GM19193 (cell line): ENCODE measurements at regions not wholly inside any gene's neighbourhood (a gene's known extent, or its start where the extent isn't known, plus 50 kb on each side); places are given as distances from the start of the nearest gene placed in this dataset.

Experiments used
- POLR2A ChIP-seq: IDR thresholded peaks from 4 replicates; pipeline ENCODE4 v1.6.1; 2011; ENCODE audit not compliant: insufficient read depth, insufficient read length; ENCODE audit errors: extremely low read depth

GRCh38 chr5:27906931-27907601 is 868.7 kb upstream of the CDH9 start:
- TF ChIP-seq POLR2A: no peak

DNA sequence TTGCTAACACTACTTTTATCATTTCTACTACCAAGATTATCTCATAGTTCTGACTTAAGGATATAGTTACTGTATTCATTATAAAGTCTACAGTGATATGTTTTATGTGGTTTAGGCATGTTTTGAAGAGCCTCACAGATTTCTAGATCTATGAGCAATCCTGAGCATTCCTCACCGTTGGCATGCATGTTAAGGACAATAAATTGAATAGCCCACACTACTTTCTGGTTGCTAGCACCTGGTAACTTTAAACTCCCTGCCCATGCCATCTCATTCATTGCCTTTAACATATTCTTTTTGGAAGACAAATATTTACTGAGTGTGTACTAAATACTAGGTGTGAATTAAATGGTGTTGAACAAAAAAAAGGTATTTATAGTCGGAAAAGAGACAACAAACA is 868.1 kb upstream of the CDH9 start:
- no peak for TF ChIP-seq POLR2A

DNA sequence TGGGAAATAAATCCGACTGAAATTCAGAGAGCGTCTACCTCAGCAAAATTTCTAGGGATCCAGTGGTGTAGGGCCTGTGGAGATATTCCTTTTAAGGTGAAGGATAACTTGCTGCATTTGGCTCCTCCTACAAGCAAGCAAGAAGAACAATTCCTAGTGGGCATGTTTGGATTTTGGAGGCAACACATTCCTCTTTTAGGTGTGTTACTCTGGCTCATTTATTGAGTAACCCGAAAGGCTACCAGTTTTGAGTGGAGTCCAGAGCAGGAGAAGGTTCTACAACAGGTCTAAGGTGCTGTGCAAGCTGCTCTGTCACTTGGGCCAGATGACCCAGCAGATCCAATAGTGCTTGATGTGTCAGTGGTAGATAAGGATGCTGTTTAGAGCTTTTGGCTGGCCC is 862.4 kb upstream of the CDH9 start:
- TF ChIP-seq POLR2A: no peak

GRCh38 chr5:27876071-27876470 is 837.7 kb upstream of the CDH9 start:
- no peak for TF ChIP-seq POLR2A

DNA sequence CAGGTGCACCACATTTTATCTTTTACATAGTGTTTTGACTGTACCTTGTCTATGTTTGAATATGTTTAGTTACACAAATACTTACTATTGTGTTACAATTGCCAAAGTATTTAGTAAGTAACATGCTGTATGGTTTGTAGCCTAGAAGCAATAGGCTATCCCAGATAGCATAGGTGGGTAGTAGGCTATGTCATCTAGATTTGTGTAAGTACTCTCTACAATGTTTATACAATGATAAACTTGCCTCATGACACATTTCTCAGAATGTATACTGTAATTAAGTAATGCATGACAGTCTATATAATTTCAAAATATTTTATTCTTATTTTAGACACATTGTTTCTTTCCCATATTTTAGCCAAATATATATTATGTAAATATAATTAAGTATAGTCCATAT is 836.8 kb upstream of the CDH9 start:
- TF ChIP-seq POLR2A: no peak

- no peak for TF ChIP-seq POLR2A
These were observed 829.9 kb upstream of the CDH9 start for GRCh38 chr5:27868292-27868691.

DNA sequence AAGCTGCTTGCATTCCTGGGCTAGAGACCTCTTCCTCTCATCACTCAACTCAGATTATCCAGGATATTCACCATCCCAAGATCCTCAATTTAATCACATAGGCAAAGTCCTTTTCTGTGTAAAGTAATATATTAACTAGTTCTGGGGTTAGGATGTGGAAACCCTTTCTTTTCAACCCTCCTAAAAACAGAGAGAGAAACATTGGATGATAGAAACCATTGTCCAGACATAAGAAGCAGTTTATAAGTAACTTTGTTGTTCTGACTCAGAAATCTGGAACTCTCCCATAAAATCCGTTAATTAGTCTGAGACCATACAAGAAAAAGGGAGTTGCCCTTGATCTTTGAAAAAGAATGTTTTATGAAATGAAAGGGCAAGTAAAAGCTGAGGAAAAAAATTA is 817.1 kb upstream of the CDH9 start:
- no peak for TF ChIP-seq POLR2A

DNA sequence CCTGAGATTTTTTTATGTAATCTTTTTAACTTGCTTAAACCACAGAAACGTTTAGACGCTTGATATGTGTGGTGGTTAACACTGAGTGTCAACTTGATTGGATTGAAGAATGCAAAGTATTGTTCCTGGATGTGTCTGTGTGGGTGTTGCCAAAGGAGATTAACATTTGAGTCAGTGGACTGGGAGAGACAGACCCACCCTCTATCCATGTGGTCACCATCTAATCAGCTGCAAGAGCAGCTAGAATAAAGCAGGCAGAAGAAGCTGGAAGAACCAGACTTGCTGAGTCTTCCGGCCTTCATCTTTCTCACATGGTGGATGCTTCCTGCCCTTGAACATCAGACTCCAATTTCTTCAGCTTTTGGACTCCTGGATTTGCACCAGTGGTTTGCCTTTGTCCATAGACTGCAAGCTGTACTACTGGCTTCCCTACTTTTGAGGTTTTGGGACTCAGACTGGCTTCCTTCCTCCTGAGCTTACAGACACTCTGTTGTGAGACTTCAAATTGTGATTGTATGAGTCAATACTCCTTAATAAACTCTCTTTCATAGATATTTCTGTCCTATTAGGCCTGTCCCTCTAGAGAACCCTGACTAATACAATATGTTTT is 816.0 kb upstream of the CDH9 start:
- no peak for TF ChIP-seq POLR2A

DNA sequence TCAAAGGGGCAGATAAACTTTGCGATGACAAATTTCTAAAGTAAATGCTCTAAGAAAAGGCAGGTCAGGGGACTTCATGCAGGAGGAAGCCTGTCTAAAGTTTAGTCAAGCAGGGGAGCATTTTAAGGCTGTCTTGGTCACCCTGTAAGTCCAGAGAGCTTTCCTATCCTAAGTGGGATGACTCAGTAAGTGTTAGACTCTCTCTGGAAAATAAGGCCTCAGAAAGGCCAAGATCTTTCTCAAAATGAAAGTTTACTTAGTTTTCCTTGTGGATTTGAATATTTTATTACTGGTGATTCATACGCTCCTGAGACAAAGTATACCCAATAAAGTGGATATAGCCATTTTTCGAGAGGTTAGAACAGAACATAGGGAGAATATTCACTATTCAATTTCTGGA is 806.9 kb upstream of the CDH9 start:
- no peak for TF ChIP-seq POLR2A

DNA sequence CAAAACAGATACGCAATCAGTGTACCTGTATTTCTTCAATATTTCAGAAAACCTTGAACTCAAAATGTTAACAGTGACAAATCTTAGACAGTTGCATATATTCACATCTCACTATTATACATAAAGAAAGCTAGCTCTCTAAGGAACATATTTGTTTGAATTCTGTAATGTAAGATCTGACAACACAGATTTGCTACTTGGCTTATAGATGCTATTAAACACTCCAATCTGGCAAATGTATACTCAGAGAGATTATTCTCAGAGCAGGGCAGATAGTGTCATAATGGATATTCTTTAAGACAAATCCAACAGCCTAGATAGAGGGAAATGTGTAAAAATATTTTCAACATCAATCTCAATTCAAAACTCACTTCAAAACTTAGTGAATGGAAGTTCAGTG is 794.5 kb upstream of the CDH9 start:
- no peak for TF ChIP-seq POLR2A

DNA sequence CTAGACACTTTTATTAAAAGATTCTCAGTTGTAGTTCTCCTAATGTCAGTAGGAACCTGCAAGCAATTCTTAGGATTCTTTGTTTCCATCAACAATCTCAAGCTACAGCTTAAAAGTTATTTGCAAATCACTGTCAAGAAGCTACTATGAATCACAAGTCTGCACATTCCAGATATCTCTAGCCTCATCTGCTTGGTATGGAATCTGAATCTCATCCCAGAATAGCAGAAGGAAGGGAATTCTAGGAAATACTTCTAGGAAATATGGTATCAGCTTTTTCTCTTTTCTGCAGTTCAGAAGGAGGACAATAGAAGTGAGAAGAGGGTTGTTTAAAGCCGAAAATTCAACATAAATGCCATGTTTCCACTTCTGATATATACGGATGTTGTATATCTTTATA is 792.2 kb upstream of the CDH9 start:
- TF ChIP-seq POLR2A: no peak

- TF ChIP-seq POLR2A: no peak
These were observed 783.3 kb upstream of the CDH9 start for GRCh38 chr5:27821681-27822080.

- TF ChIP-seq POLR2A: no peak
These were observed 780.5 kb upstream of the CDH9 start for GRCh38 chr5:27818888-27819287.

- no peak for TF ChIP-seq POLR2A
These were observed 776.6 kb upstream of the CDH9 start for GRCh38 chr5:27814983-27815382.

DNA sequence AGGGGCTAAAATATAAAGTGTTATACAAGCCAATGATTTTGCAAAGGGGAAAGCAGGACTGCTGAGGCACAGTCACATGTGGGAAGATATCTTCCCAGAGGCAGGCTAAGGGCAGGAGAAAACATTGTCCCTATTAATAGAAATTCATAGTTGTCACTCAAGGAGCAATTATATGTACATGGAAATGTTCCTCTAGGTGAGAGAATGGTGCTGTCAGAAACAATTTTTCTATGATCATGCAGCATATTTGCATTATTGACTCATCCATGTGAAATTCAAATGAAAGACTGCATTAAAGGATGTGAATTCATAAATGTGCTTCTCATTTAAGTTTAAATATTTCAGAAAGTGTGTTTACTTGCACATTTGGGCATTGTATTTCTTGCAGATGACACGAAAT is 775.9 kb upstream of the CDH9 start:
- TF ChIP-seq POLR2A: no peak

DNA sequence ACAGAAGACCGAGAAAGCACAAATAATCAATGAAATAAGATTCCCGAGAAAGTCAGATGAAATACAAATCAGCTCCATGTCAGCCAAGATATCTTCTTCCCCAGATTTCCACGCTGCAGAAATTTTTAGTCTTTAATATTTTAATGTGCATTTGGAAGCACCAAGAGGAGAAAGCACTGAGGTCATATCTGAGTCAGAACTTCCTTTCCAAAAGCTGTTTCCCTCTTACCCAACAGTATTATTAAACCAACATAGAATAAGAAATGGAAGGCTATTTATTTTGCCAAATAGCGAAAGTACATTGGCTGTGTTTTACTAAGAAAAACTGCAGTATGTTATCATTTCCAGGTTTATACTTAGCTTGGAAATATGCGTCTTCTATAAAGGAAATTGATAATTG is 772.1 kb upstream of the CDH9 start:
- no peak for TF ChIP-seq POLR2A

- TF ChIP-seq POLR2A: no peak
These were observed 758.8 kb upstream of the CDH9 start for GRCh38 chr5:27797220-27797619.
